DND-41 (cell line): ENCODE measurements at regions not wholly inside any gene's neighbourhood (a gene's known extent, or its start where the extent isn't known, plus 50 kb on each side); places are given as distances from the start of the nearest gene placed in this dataset.
"Not testable (repeated sequence)": the region's sequence is repeated elsewhere in the genome, so short reads cannot be mapped to it uniquely, and the experiment has no call there.

Experiments used
- ATAC-seq: fragments of 200-7000 bp; cut with Tn5 transposase; 3 replicates; pipeline ENCODE4 v1.9.1; 2021; ENCODE audit warnings: low read depth; ENCODE audit not compliant: insufficient read depth
- DNase-seq: peaks from one replicate; pipeline ENCODE4 v3.0.0-alpha.2; 2020
- H2AFZ ChIP-seq: 2 replicates; pipeline ENCODE4 v1.6.0; 2012; ENCODE audit warnings: low read depth, low read length
- H3K27ac ChIP-seq: 2 replicates; pipeline ENCODE4 v1.5.1; 2012; ENCODE audit warnings: low read length, inconsistent platforms
- H3K27me3 ChIP-seq: fragments of 200-600 bp; sonication (generic); 2 replicates; pipeline ENCODE4 v1.6.0; 2012; ENCODE audit warnings: low read length, mild to moderate bottlenecking, inconsistent platforms; ENCODE audit not compliant: insufficient read depth, poor library complexity
- H3K36me3 ChIP-seq: 2 replicates; pipeline ENCODE4 v1.5.1; 2012; ENCODE audit warnings: low read length, inconsistent platforms; ENCODE audit not compliant: insufficient read depth
- H3K4me1 ChIP-seq: 2 replicates; pipeline ENCODE4 v1.5.1; 2012; ENCODE audit warnings: mild to moderate bottlenecking, low read length; ENCODE audit not compliant: insufficient read depth
- H3K4me2 ChIP-seq: 2 replicates; pipeline ENCODE4 v1.6.0; 2012; ENCODE audit warnings: mild to moderate bottlenecking, moderate library complexity, low read length, inconsistent platforms; ENCODE audit not compliant: insufficient read depth
- H3K4me3 ChIP-seq, 2 experiments: fragments of 200-600 bp in 1 of 2; shearing (Covaris generic) in 1 of 2; 2 replicates each; pipeline ENCODE4 v1.5.1; 2012 to 2016; ENCODE audit warnings: inconsistent platforms in 2 of 2, low read length in 2 of 2, mild to moderate bottlenecking in 2 of 2, low read depth in 1 of 2, moderate library complexity in 1 of 2
- H3K79me2 ChIP-seq: 2 replicates; pipeline ENCODE4 v1.6.0; 2012; ENCODE audit warnings: low read length, inconsistent platforms; ENCODE audit not compliant: insufficient read depth
- H3K9ac ChIP-seq: 2 replicates; pipeline ENCODE4 v1.6.0; 2012; ENCODE audit warnings: low read depth, mild to moderate bottlenecking, inconsistent platforms, low read length, moderate library complexity
- H3K9me3 ChIP-seq: 2 replicates; pipeline ENCODE4 v1.5.1; 2012; ENCODE audit warnings: low read length, moderate library complexity, mild to moderate bottlenecking, inconsistent platforms; ENCODE audit not compliant: insufficient read depth, severe bottlenecking
- H4K20me1 ChIP-seq: 2 replicates; pipeline ENCODE4 v1.6.0; 2012; ENCODE audit warnings: low read length; ENCODE audit not compliant: insufficient read depth
- EZH2 ChIP-seq: IDR thresholded peaks from 3 replicates; pipeline ENCODE4 v1.6.1; 2012; ENCODE audit warnings: borderline replicate concordance, low read depth, mild to moderate bottlenecking, moderate library complexity, low read length, inconsistent platforms; ENCODE audit not compliant: severe bottlenecking
- TF ChIP-seq, protein P1 (sequence below): IDR thresholded peaks from 2 replicates; pipeline ENCODE4 v1.5.1; 2012; ENCODE audit warnings: borderline replicate concordance, low read length, moderate library complexity, mild to moderate bottlenecking; ENCODE audit not compliant: poor library complexity, severe bottlenecking; ENCODE audit errors: extremely low read depth

DNA sequence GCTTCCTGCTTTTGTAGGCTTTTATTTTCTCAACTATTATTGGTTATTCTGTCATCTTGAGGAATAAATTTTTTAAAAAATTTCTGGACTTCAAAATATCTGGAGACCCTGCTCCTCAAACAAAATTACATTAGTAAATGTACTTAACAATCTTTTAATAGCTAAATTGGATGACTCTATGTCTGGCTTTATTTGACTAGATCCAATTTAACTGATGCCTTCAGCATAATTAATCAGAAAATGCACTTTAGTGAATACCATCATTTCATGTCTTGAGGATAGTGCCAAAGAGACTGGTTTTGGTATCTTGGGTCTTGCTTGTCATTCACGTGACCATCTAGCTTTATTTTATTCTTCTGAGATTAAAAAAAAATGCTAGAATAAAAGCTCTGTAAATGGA is 1301.2 kb downstream of the JRKL start:
- no peak for TF ChIP-seq EZH2
- TF ChIP-seq, protein P1, sequence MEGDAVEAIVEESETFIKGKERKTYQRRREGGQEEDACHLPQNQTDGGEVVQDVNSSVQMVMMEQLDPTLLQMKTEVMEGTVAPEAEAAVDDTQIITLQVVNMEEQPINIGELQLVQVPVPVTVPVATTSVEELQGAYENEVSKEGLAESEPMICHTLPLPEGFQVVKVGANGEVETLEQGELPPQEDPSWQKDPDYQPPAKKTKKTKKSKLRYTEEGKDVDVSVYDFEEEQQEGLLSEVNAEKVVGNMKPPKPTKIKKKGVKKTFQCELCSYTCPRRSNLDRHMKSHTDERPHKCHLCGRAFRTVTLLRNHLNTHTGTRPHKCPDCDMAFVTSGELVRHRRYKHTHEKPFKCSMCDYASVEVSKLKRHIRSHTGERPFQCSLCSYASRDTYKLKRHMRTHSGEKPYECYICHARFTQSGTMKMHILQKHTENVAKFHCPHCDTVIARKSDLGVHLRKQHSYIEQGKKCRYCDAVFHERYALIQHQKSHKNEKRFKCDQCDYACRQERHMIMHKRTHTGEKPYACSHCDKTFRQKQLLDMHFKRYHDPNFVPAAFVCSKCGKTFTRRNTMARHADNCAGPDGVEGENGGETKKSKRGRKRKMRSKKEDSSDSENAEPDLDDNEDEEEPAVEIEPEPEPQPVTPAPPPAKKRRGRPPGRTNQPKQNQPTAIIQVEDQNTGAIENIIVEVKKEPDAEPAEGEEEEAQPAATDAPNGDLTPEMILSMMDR = no peak
- Histone ChIP-seq H3K9ac (no peak overlapping the region), H3K27me3 (no peaks in the 10 kb centered on the region), H3K9me3 (no peaks in the 10 kb centered on the region), H4K20me1 (no peaks in the 10 kb centered on the region), H3K4me2 (no peak overlapping the region), H2AFZ (no peak overlapping the region), H3K4me3 (no peak overlapping the region), H3K36me3 (no peaks in the 10 kb centered on the region), H3K79me2 (no peaks in the 10 kb centered on the region), H3K4me1 (no peaks in the 10 kb centered on the region), H3K27ac (no peak overlapping the region)
- DNase-seq (no peak), ATAC-seq (no peak)

DNA sequence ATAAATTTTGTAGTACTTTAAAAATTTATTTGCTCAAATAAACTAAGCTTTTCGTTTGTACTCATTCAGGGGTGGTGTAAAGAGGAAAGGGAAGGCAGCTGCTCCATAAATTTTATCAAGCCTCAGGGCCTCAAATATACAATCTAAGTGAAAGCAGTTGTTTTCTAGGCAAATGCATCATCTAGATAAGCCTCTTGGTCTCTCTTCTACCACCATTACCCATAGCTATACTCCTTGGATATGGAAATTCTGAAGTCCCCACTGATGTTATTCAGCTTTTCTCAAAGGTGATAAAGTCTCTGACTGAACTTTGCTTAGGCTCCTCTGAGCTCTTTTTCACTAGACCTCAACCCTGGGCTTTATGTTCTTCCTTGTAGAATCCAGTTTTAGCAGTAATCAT is 1313.1 kb downstream of the JRKL start:
- TF ChIP-seq EZH2 = no peak
- TF ChIP-seq, protein P1 = no peak
- no peak overlapping the region for H3K4me3 ChIP-seq
- DNase-seq (no peak), ATAC-seq (no peak)
- H3K27me3 ChIP-seq = no peaks in the 10 kb centered on the region
- H3K9me3 ChIP-seq = no peaks in the 10 kb centered on the region
- H2AFZ ChIP-seq = no peak overlapping the region
- H3K4me1 ChIP-seq = no peaks in the 10 kb centered on the region
- H3K79me2 ChIP-seq = no peaks in the 10 kb centered on the region
- H3K9ac ChIP-seq = no peak overlapping the region
- no peak overlapping the region for H3K27ac ChIP-seq
- no peaks in the 10 kb centered on the region for H4K20me1 ChIP-seq
- H3K4me2 ChIP-seq = no peak overlapping the region
- no peaks in the 10 kb centered on the region for H3K36me3 ChIP-seq

DNA sequence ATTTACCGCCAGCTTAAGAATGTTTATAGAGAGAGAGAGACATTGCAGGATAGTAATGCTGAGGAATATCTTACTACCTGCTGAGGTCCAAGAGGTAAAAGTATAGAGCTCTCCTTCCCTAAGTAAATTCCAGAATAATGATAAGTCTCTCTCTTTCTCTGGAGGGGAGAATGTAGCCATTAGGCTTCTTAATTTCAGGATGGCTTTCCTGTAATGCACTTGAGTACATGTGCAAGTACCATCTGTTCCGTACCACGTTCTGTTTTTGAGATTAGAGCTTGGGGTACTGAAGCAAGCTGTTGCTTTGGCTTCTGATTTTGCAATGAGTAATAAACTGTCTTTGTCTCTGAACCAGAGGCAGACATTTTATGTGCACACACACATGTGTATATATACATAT is 1314.0 kb downstream of the JRKL start:
- H4K20me1 ChIP-seq = no peaks in the 10 kb centered on the region
- no peaks in the 10 kb centered on the region for H3K36me3 ChIP-seq
- no peak for DNase-seq
- H3K27me3 ChIP-seq = no peaks in the 10 kb centered on the region
- no peak overlapping the region for H3K4me2 ChIP-seq
- no peak overlapping the region for H2AFZ ChIP-seq
- no peaks in the 10 kb centered on the region for H3K79me2 ChIP-seq
- ATAC-seq = no peak
- no peak overlapping the region for H3K9ac ChIP-seq
- no peaks in the 10 kb centered on the region for H3K9me3 ChIP-seq
- no peak overlapping the region for H3K27ac ChIP-seq
- H3K4me3 ChIP-seq = no peak overlapping the region
- H3K4me1 ChIP-seq = no peaks in the 10 kb centered on the region
- TF ChIP-seq, protein P1 = no peak

DNA sequence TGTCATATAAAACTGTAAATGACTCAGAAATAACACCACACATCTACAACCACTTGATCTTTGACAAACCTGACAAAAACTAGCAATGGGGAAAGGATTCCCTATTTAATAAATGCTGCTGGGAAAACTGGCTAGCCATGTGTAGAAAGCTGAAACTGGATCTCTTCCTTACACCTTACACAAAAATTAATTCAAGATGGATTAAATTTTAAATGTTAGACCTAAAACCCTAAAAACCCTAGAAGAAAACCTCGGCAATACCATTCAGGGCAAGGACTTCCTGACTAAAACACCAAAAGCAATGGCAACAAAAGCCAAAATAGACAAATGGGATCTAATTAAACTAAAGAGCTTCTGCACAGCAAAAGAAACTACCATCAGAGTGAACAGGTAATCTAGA is 1315.3 kb upstream of the CNTN5 start:
- ATAC-seq, H3K27ac ChIP-seq, H3K79me2 ChIP-seq: not testable (repeated sequence)

More for the DNA sequence above, 1315.3 kb upstream of the CNTN5 start:
- not testable (repeated sequence) for H2AFZ ChIP-seq, H3K4me2 ChIP-seq, DNase-seq, H3K9ac ChIP-seq, H4K20me1 ChIP-seq, H3K4me1 ChIP-seq, H3K4me3 ChIP-seq, H3K27me3 ChIP-seq, H3K9me3 ChIP-seq, H3K36me3 ChIP-seq
